ENCODE measurements at regions not wholly inside any gene's neighbourhood (a gene's known extent, or its start where the extent isn't known, plus 50 kb on each side); places are given as distances from the start of the nearest gene placed in this dataset.

GRCh38 chr13:105545811-105546210, 989.7 kb downstream of the EFNB2 start:
- Histone ChIP-seq H3K36me3 (ENCODE audit: control insufficient read depth in 2 of 4, insufficient read depth in 4 of 4, low read length in 3 of 4) (no peaks in the 10 kb centered on the region), H4K20me1 (replicated peaks in 1 of 2; ENCODE audit: control insufficient read depth in 1 of 2, insufficient read depth in 2 of 2, low read length in 2 of 2) (no peaks in the 10 kb centered on the region), H3K56ac (replicated peaks; ENCODE audit: insufficient read length, low read depth, low read length) (no peak overlapping the region), H3K4me1 (replicated peaks in 1 of 4; ENCODE audit: control insufficient read depth in 3 of 4, insufficient read depth in 4 of 4, low read length in 3 of 4) (no peaks in the 10 kb centered on the region), H3K23ac (ENCODE audit: insufficient read length) (no peak overlapping the region), H3K79me1 (ENCODE audit: low read depth, low read length) (no peaks in the 10 kb centered on the region), H3K79me2 (ENCODE audit: control insufficient read depth in 1 of 2, insufficient read depth in 2 of 2, low read length in 2 of 2) (no peaks in the 10 kb centered on the region), H3K4ac (replicated peaks; ENCODE audit: insufficient read length, low read depth, low read length) (no peak overlapping the region), H4K5ac (ENCODE audit: insufficient read length, low read depth, low read length) (no peak overlapping the region), H2BK20ac (ENCODE audit: low read length) (no peak overlapping the region), H4K91ac (replicated peaks; ENCODE audit: insufficient read length, low read length) (no peak overlapping the region), H2BK5ac (ENCODE audit: low read depth, low read length) (no peak overlapping the region), H2AFZ (ENCODE audit: low read length) (peak overlapping the region; percentile 38; the same call in 1 of the 2 replicates), H3K14ac (ENCODE audit: insufficient read length) (no peak overlapping the region), H2AK5ac (ENCODE audit: low read depth, low read length) (no peak overlapping the region), H3K27me3 (replicated peaks in 1 of 4; ENCODE audit: control insufficient read depth in 3 of 4, extremely low read depth in 1 of 4, insufficient read depth in 3 of 4, low read length in 3 of 4) (no peaks in the 10 kb centered on the region), H2BK15ac (ENCODE audit: low read length) (no peak overlapping the region), H3K18ac (ENCODE audit: extremely low read depth, low read length) (no peak overlapping the region), H2BK12ac (ENCODE audit: low read depth, low read length) (no peak overlapping the region), H3K9ac (replicated peaks in 1 of 4; ENCODE audit: extremely low read depth in 1 of 4, low read depth in 3 of 4, low read length in 3 of 4) (no peak overlapping the region), H3K23me2 (ENCODE audit: low read depth, low read length) (no peaks in the 10 kb centered on the region), H3K4me2 (ENCODE audit: insufficient read depth in 1 of 2, low read depth in 2 of 2, low read length in 2 of 2) (no peak overlapping the region), H3K4me3 (ENCODE audit: extremely low read depth in 1 of 4, insufficient read depth in 2 of 4, low read depth in 3 of 4, low read length in 4 of 4) (no peak overlapping the region), H3K9me3 (ENCODE audit: insufficient read depth in 2 of 2, low read depth in 1 of 2, low read length in 1 of 2) (no peaks in the 10 kb centered on the region), H3K27ac (ENCODE audit: low read depth, low read length) (no peak overlapping the region), H4K8ac (ENCODE audit: extremely low read depth, insufficient read depth, low read length) (no peak overlapping the region), H2BK120ac (replicated peaks; ENCODE audit: low read depth, low read length) (no peak overlapping the region)
- FAIRE-seq = no peak
- ChIA-PET CTCF (ENCODE audit: partially characterized antibody) (no interaction called here), POLR2A (ENCODE audit: partially characterized antibody) (no interaction called here)
- 72% methylated on average over 5 of the region's 5 CpGs; no CpG with 5 or more reads in 1 of the 2 experiments for WGBS, 2 experiments (ENCODE audit: extremely low coverage in 1 of 2, insufficient coverage in 1 of 2, insufficient read length in 1 of 2, insufficient replicate concordance in 2 of 2, low coverage in 1 of 2, low lambda C conversion rate in 2 of 2, missing lambda C conversion rate in 1 of 2)
- DNase-seq (ENCODE audit: low read depth in 1 of 2, low spot score in 2 of 2) = no peak
- TF ChIP-seq SP2 (IDR thresholded peaks at IDR 0.05; ENCODE audit: low read length) = no peak
- TF ChIP-seq USF2 (IDR thresholded peaks at IDR 0.05; ENCODE audit: low read length) = no peak
- TF ChIP-seq E2F6 (IDR thresholded peaks at IDR 0.05) = no peak
- TF ChIP-seq, protein P1, sequence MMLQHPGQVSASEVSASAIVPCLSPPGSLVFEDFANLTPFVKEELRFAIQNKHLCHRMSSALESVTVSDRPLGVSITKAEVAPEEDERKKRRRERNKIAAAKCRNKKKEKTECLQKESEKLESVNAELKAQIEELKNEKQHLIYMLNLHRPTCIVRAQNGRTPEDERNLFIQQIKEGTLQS (IDR thresholded peaks at IDR 0.05; ENCODE audit: insufficient read depth, low read depth, low read length) = no peak
- TF ChIP-seq BCL11A (IDR thresholded peaks at IDR 0.05; ENCODE audit: low read depth in 2 of 2, low read length in 2 of 2) = no peak
- TF ChIP-seq RBBP5 (IDR thresholded peaks at IDR 0.05; ENCODE audit: borderline replicate concordance, low read depth, low read length) = no peak
- no peak for TF ChIP-seq POLR2A (IDR thresholded peaks at IDR 0.05; ENCODE audit: control extremely low read depth in 1 of 2, low read depth in 2 of 2, low read length in 2 of 2)
- no peak for TF ChIP-seq TAF1 (IDR thresholded peaks at IDR 0.05; ENCODE audit: low read depth, low read length)
- TF ChIP-seq NANOG (IDR thresholded peaks at IDR 0.05; ENCODE audit: insufficient read depth, low read depth, low read length, poor library complexity, severe bottlenecking) = no peak
- TF ChIP-seq KDM5A (IDR thresholded peaks at IDR 0.05; ENCODE audit: low read length) = no peak
- TF ChIP-seq NRF1 (IDR thresholded peaks at IDR 0.05; ENCODE audit: low read depth, low read length) = no peak
- no peak for TF ChIP-seq SIN3A (conservative IDR thresholded peaks at IDR 0.05 in 1 of 2, IDR thresholded peaks at IDR 0.05 in 1 of 2; ENCODE audit: low read depth in 1 of 2, low read length in 2 of 2)
- TF ChIP-seq SIRT6 (IDR thresholded peaks at IDR 0.05; ENCODE audit: low read length) = no peak
